Mucosa of rectum (tissue), 2 donors: ENCODE measurements at regions not wholly inside any gene's neighbourhood (a gene's known extent, or its start where the extent isn't known, plus 50 kb on each side); places are given as distances from the start of the nearest gene placed in this dataset.

Experiments used
- H3K27ac ChIP-seq, 2 donors: one replicate each; pipeline ENCODE4 v1.7.0; 2013; ENCODE audit warnings: inconsistent platforms in 2 of 2, low read depth in 2 of 2, low read length in 2 of 2
- H3K27me3 ChIP-seq, 2 donors: one replicate each; pipeline ENCODE4 v1.7.0; 2013; ENCODE audit warnings: low read length in 2 of 2; ENCODE audit not compliant: control insufficient read depth in 2 of 2, insufficient read depth in 2 of 2
- H3K36me3 ChIP-seq, 2 donors: one replicate each; pipeline ENCODE4 v1.7.0; 2013; ENCODE audit warnings: low read length in 2 of 2; ENCODE audit not compliant: control insufficient read depth in 2 of 2, insufficient read depth in 2 of 2
- H3K4me1 ChIP-seq, 2 donors: one replicate each; pipeline ENCODE4 v1.7.0; 2013; ENCODE audit warnings: low read length in 2 of 2, mild to moderate bottlenecking in 1 of 2; ENCODE audit not compliant: control insufficient read depth in 2 of 2, insufficient read depth in 2 of 2
- H3K4me3 ChIP-seq, 2 donors: one replicate each; pipeline ENCODE4 v1.7.0; 2013; ENCODE audit warnings: low read length in 2 of 2
- H3K9ac ChIP-seq, 2 donors: one replicate each; pipeline ENCODE4 v1.7.0; 2013; ENCODE audit warnings: low read length in 2 of 2, low read depth in 1 of 2, mild to moderate bottlenecking in 1 of 2
- H3K9me3 ChIP-seq, 2 donors: one replicate each; pipeline ENCODE4 v1.7.0; 2013; ENCODE audit warnings: low read length in 2 of 2; ENCODE audit not compliant: control insufficient read depth in 2 of 2
- donor health status: healthy.
- donor health status: Normal muscosa, but diverticular disease.

DNA sequence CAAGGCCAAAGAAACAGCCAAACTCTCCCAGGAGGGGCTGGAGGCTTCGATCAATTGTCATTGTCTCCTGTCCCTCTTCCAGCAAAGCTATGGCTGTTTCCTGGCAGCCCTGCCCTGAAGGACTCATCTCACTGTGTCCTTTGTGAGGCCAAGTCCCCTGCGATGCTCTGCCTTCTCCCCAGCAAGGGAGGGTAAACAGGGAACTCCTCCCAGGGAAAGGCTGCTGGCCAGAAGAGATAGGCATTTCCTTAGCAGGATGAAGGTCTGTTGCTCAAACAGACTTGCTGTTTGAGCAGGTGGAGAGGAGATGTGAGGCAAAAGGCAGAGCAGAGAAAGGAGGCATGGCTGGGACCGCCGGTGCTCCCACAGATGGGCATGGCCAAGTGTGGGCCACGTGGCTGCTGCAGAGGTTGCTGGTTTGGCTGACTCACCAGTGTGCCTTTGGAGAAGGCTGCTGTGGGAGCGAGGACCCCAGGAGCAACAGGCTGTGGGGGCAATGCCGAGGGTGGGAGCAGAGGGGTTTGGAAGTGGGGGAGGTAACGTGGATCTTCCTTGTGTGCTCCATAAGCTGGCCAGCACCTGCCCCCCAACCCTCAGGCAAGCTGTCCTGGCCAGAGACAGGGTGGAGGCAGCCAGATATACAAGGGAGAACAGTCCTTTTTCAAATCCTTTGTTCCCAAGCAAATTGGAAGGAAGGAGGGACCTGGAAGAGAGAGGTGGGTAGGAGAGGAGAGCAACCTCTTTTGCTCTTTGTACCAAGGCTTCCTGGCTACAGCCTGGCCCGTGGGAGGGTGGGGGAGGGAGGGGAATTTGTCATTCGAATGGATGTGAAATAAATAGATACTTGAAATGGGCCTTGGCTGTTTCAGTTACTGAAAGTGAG is 449.8 kb downstream of the SIPA1L2 start:
- Histone ChIP-seq H3K27ac (no peak overlapping the region), H3K36me3 (no peaks in the 10 kb centered on the region), H3K9ac (no peak overlapping the region), H3K27me3 (no peaks in the 10 kb centered on the region), H3K9me3 (no peaks in the 10 kb centered on the region), H3K4me3 (no peak overlapping the region), H3K4me1 (no peaks in the 10 kb centered on the region)

DNA sequence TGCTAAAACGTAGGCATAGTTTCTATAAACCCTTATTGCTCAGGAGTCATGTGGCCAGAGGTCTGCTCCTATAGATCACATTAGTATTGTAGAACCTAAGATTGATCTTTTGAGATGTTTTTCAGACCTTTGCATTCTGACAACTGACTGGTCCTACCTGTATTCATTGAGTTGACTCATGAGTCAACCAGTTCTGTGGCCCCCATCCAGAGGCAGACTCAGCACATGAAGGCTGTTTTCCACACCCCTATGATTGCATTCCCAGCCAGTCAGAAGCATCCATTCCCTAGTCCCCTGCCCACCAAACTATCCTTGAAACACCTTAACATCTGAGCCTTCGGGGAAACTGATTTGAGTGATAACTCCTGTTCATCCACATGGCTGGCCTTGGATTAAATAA is 451.7 kb downstream of the SIPA1L2 start:
- H3K27ac ChIP-seq: no peak overlapping the region
- no peak overlapping the region for H3K9ac ChIP-seq
- H3K27me3 ChIP-seq: no peaks in the 10 kb centered on the region
- H3K4me1 ChIP-seq: no peaks in the 10 kb centered on the region
- H3K36me3 ChIP-seq: no peaks in the 10 kb centered on the region
- no peak overlapping the region for H3K4me3 ChIP-seq
- H3K9me3 ChIP-seq: no peaks in the 10 kb centered on the region

DNA sequence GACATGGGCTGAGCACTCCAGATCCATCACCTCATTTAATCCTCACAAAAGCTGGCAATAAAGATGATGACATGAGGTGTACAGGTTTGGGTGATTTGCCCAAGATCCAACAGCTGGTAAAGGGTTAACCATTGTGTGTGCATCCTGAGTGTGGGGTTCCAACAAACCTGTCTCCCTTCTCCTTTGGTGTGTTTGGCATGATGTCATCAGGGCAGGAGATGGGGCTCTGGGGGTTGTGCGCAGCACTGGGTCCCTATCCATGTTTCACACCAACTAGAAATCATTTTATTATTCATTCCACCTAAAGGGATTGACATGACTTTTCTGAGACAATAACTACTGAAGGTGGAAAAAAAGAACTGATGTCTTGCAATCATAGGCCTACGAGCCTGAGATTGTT is 452.5 kb downstream of the SIPA1L2 start:
- H3K4me3 ChIP-seq: no peak overlapping the region
- no peaks in the 10 kb centered on the region for H3K9me3 ChIP-seq
- H3K4me1 ChIP-seq: no peaks in the 10 kb centered on the region
- no peaks in the 10 kb centered on the region for H3K36me3 ChIP-seq
- H3K27me3 ChIP-seq: no peaks in the 10 kb centered on the region
- no peak overlapping the region for H3K27ac ChIP-seq
- no peak overlapping the region for H3K9ac ChIP-seq

DNA sequence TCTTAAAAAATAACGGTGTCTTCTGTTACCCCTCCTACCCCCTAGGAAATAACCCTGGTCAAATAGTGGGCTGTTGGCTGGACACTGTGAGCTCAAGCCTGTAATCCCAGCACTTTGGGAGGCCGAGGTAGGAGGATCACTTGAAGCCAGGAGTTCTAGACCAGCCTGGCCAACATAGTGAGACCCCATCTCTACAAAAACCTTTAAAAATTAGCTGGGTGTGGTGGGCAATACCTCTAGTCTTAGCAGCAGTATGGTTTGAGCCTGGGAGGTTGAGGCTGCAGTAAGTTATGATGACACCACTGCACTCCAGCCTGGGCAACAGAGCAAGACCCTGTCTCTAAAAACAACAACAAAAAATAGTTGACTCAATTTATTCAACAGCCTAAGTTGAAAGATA is 453.7 kb downstream of the SIPA1L2 start:
- no peak overlapping the region for H3K4me3 ChIP-seq

DNA sequence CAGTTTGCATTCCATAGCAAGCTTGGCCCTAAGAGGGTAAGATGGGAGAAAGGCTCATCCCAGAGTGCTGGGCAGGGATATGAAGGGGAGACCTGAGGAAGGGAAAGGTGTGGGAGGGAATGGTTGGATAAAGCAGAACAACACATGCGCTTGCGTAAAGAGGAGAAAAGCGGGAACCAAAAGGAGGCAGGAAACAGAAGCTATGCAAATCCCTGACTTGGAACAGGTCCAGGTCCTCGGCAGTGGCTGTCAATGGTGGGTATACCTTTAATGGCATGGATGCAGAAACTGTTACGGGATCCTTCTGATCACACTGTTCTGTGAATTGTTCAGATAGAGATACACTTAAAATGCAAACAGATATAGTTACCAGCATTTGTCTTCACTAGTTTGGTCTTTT is 455.6 kb downstream of the SIPA1L2 start:
- Histone ChIP-seq H3K9ac (no peak overlapping the region), H3K27ac (no peak overlapping the region), H3K36me3 (no peaks in the 10 kb centered on the region), H3K27me3 (no peaks in the 10 kb centered on the region), H3K4me3 (no peak overlapping the region), H3K9me3 (no peaks in the 10 kb centered on the region), H3K4me1 (no peaks in the 10 kb centered on the region)

More for the DNA sequence above, 453.7 kb downstream of the SIPA1L2 start:
- H3K4me1 ChIP-seq: no peaks in the 10 kb centered on the region
- no peak overlapping the region for H3K27ac ChIP-seq
- H3K36me3 ChIP-seq: no peaks in the 10 kb centered on the region
- no peak overlapping the region for H3K9ac ChIP-seq
- H3K9me3 ChIP-seq: no peaks in the 10 kb centered on the region
- no peaks in the 10 kb centered on the region for H3K27me3 ChIP-seq

DNA sequence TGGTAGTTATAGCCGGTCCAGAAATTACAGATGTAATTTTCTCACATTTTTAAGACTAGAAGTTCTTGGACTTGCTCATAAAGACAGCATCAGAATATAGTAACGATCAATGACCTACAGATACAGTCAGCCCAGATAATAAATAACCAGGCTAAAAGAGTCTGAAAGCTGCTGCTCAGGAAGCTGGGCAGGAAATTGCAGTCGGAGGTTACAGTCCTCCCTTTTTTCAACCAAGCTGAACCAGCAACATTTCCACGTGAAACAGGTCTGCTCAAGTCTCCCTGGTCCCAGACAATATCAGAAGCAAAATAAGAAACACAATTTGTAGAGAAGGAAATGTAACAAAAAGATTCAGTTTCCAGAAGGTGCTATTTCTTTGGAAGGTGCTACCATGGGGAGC is 457.4 kb downstream of the SIPA1L2 start:
- no peaks in the 10 kb centered on the region for H3K27me3 ChIP-seq
- no peaks in the 10 kb centered on the region for H3K4me1 ChIP-seq
- H3K9ac ChIP-seq: no peak overlapping the region

DNA sequence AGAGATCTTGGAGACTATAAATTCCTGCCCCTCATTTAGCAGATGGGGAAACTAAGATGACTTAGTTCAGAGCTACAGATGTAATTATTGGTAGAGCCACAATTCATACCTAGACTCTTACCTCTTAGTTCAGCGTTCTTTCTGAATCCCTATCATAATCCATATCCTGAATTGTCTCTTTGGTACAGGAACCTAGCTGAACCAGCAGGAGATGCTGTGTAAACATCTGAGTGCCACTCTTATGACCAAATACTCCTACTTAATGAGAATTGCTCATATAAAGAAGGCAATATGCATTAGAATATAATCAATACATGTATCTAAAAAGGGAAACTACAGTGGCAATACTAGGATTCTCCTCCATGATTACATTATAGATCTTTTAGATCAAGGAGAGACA is 459.0 kb downstream of the SIPA1L2 start:
- no peak overlapping the region for H3K9ac ChIP-seq
- H3K36me3 ChIP-seq: no peaks in the 10 kb centered on the region
- H3K4me3 ChIP-seq: no peak overlapping the region
- no peaks in the 10 kb centered on the region for H3K4me1 ChIP-seq
- no peaks in the 10 kb centered on the region for H3K27me3 ChIP-seq
- H3K27ac ChIP-seq: no peak overlapping the region
- H3K9me3 ChIP-seq: no peaks in the 10 kb centered on the region

More for the DNA sequence above, 457.4 kb downstream of the SIPA1L2 start:
- no peaks in the 10 kb centered on the region for H3K36me3 ChIP-seq
- no peaks in the 10 kb centered on the region for H3K9me3 ChIP-seq
- no peak overlapping the region for H3K4me3 ChIP-seq
- H3K27ac ChIP-seq: no peak overlapping the region

DNA sequence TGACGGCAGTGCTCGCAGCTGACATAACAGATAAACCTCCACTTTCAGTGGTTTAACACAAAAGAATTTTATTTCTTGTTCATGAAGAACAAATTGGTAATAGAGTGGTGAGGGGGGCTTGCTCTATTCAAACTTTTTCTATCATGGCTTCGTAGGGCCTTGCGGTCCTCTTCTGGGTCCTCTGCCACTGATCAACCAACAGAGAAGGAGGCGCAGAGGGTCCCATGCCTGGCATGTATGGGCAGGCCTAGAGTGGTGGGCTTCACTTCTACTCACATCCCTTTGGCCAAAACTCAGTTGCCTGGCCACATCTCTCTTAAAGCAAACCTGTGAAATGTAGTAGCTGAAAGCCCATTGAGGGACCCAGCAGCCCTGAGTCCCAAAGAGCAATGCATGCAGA is 460.5 kb downstream of the SIPA1L2 start:
- Histone ChIP-seq H3K4me1 (no peaks in the 10 kb centered on the region), H3K9me3 (no peaks in the 10 kb centered on the region), H3K36me3 (no peaks in the 10 kb centered on the region), H3K27ac (no peak overlapping the region), H3K9ac (no peak overlapping the region), H3K4me3 (no peak overlapping the region), H3K27me3 (no peaks in the 10 kb centered on the region)

DNA sequence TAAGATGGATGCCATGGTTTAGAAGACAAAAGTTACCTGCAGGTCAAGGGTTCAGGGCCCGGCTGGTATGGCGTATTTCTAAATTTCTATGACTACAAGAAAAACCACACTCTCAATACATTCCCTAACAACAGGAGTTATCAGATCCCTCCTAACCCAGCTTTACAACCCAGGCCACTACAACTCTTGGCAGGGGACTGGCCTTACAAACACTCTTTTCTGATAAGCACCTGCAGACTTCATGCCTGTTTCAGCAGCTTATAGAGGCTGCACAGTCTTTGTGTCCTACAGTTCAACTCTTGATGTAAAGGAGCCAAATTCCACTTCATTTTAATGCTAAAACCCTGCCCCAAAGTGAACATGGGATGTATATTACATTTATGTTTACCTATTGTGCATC is 461.4 kb downstream of the SIPA1L2 start:
- H3K4me3 ChIP-seq: no peak overlapping the region
- H3K36me3 ChIP-seq: no peaks in the 10 kb centered on the region
- H3K9me3 ChIP-seq: no peaks in the 10 kb centered on the region
- H3K9ac ChIP-seq: no peak overlapping the region
- H3K27ac ChIP-seq: no peak overlapping the region
- no peaks in the 10 kb centered on the region for H3K27me3 ChIP-seq
- H3K4me1 ChIP-seq: no peaks in the 10 kb centered on the region

DNA sequence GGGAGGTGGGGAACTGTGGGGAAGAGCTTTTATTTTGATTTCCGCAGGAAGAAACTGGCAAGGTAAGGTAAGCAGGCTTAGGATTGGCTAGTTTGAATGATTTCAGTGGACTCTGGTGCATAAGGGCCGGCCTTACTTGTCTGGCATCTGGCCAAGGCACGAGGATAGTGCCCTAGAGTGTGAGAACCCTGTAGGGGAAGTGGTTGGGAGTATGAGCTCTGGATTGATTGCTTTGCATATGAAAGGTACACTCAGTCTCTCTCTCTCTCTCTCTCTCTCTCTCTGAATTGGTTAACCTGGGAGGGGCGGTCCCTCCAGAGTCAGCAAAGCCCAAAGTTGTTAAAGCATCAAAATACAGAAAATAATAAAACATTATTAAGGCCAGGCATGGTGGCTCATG is 463.0 kb downstream of the SIPA1L2 start:
- H3K9ac ChIP-seq: no peak overlapping the region
- no peaks in the 10 kb centered on the region for H3K4me1 ChIP-seq
- H3K4me3 ChIP-seq: no peak overlapping the region
- no peak overlapping the region for H3K27ac ChIP-seq
- H3K27me3 ChIP-seq: no peaks in the 10 kb centered on the region
- no peaks in the 10 kb centered on the region for H3K9me3 ChIP-seq
- no peaks in the 10 kb centered on the region for H3K36me3 ChIP-seq
